Heart right ventricle (tissue), 16 donors: ENCODE measurements at regions not wholly inside any gene's neighbourhood (a gene's known extent, or its start where the extent isn't known, plus 50 kb on each side); places are given as distances from the start of the nearest gene placed in this dataset.

Experiments used
- ATAC-seq, 8 donors: fragments of 200-7000 bp; cut with Tn5 transposase; one replicate each; pipeline ENCODE4 v1.9.1; 2020; ENCODE audit warnings: mild to moderate bottlenecking in 8 of 8, moderate library complexity in 8 of 8, moderate number of reproducible peaks in 1 of 8
- DNase-seq, 2 donors: peaks; one replicate each; pipeline ENCODE4 v3.0.0-alpha.2; 2020
- H3K27ac ChIP-seq, 10 donors: fragments of 200-600 bp; sonication (generic) in 2 of 10; one replicate each; pipeline versions ENCODE4 v1.5.0 to v1.8.0; 2020 to 2022; ENCODE audit warnings: mild to moderate bottlenecking in 3 of 10
- H3K27me3 ChIP-seq, 7 donors: fragments of 200-600 bp; one replicate each; pipeline ENCODE4 v1.8.0; 2021 to 2022; ENCODE audit warnings: mild to moderate bottlenecking in 2 of 7
- H3K36me3 ChIP-seq, 9 donors: fragments of 200-600 bp; sonication (generic) in 1 of 9; one replicate each; pipeline versions ENCODE4 v1.5.0 to v1.8.0; 2020 to 2022; ENCODE audit warnings: mild to moderate bottlenecking in 2 of 9
- H3K4me1 ChIP-seq, 9 donors: fragments of 200-600 bp; sonication (generic) in 1 of 9; one replicate each; pipeline versions ENCODE4 v1.5.0 to v1.8.0; 2020 to 2022; ENCODE audit warnings: mild to moderate bottlenecking in 4 of 9
- H3K4me3 ChIP-seq, 10 donors: fragments of 200-600 bp; sonication (generic) in 2 of 10; one replicate each; pipeline versions ENCODE4 v1.5.0 to v1.8.0; 2020 to 2022; ENCODE audit warnings: mild to moderate bottlenecking in 7 of 10, moderate library complexity in 2 of 10
- H3K9me3 ChIP-seq, 11 donors: fragments of 200-600 bp in 10 of 11; sonication (generic) in 2 of 11; one replicate each; pipeline versions ENCODE4 v1.5.0 to v1.8.0; 2013 to 2022; ENCODE audit warnings: mild to moderate bottlenecking in 2 of 11, control low read depth in 1 of 11, moderate library complexity in 1 of 11
- CTCF ChIP-seq, 9 donors: fragments of 200-600 bp; sonication (generic) in 2 of 9; IDR thresholded peaks; one replicate each; pipeline versions ENCODE4 v1.5.0 to v1.8.0; 2021 to 2022; ENCODE audit warnings: antibody characterized with exemption in 9 of 9, mild to moderate bottlenecking in 5 of 9, moderate library complexity in 1 of 9
- WGBS, 2 donors: extraction: QIAGEN DNeasy Blood & Tissue Kit; methylation state at CpG; one replicate each; pipeline ENCODE4 v1.1.7; 2013; ENCODE audit warnings: inconsistent platforms in 1 of 2; 5-methylcytosine and 5-hydroxymethylcytosine counted together
- intact Hi-C, 10 donors: fragments of 100-400 bp; cut with DNase I; formaldehyde crosslinking; loops; one replicate each; pipeline versions ENCODE4 v1.11.1 to v1.14.2; 2022
- donor health status: Arrhythmogenic right ventricular cardiomyopathy.
- donor health status: ischemic (EF 13 %, LVEDD 7.1; RV severe dilation, severe dysfunction).
- donor health status: healthy with polysubstance abuse.
- donor health status: DM: no; HTN: yes; CAD: no.
- donor health status: DM: no; HTN: no; CAD: no.
- donor health status: ischemic (EF 25% LVEDD 6.9; RV normal size, moderate dysfunction).
- donor health status: ischemic (EF 25% LVEDD 5.7; RV mildly dilated, moderate dysfunction).
- donor health status: healthy.
- donor health status: DM: yes; HTN: yes; CAD: no.
- donor health status: Ischemic cardiomyopathy.
- donor health status: ischemic (EF 35%, LVEDD 5.7; RV mildly dilated, moderate dysfunction).
- donor health status: nonischemic (EF 11% LVEDD 7.7; RV severe dilation, severe dysfunction).
- donor health status: DM: yes; HTN: yes; CAD: no.
- donor health status: PGD.
- donor health status: ischemic (EF 29% LVEDD 5.4; RV normal size, mild dysfunction).
- donor health status: nonischemic (EF 23%, LVEDD 6.1; RV moderate dilation, normal function).

GRCh38 chr4:112894951-112895350, 154.5 kb upstream of the ANK2 start:
- Histone ChIP-seq H3K36me3 (no peaks in the 10 kb centered on the region), H3K27ac (no peak overlapping the region), H3K9me3 (no peaks in the 10 kb centered on the region), H3K27me3 (no peaks in the 10 kb centered on the region), H3K4me3 (no peak overlapping the region), H3K4me1 (peaks cover 0 to 5% (median 0%) of the 10 kb centered on the region in 9 donors)
- DNase-seq (no peak), ATAC-seq (no peak)
- intact Hi-C loops = no loop called here
- TF ChIP-seq CTCF (IDR thresholded peaks at IDR 0.05) = no peak
- 67 to 86% methylated on average over 1 of the region's 1 CpG for WGBS, 2 donors

GRCh38 chr4:112895811-112896608, 153.4 kb upstream of the ANK2 start:
- DNase-seq = no peak
- intact Hi-C loops = no loop called here
- H3K4me3 ChIP-seq = no peak overlapping the region
- peaks cover 0 to 5% (median 0%) of the 10 kb centered on the region in 9 donors for H3K4me1 ChIP-seq
- no peak for TF ChIP-seq CTCF (IDR thresholded peaks at IDR 0.05)
- H3K36me3 ChIP-seq = no peaks in the 10 kb centered on the region
- 66 to 85% methylated on average over 4 of the region's 4 CpGs for WGBS, 2 donors
- peak overlapping the region in 2 of 10 donors; percentile 20 to 23 for H3K27ac ChIP-seq
- H3K27me3 ChIP-seq = no peaks in the 10 kb centered on the region
- ATAC-seq = peak in 4 of 8 donors; percentile 25 to 38 (median 30)
- H3K9me3 ChIP-seq = no peaks in the 10 kb centered on the region

- Histone ChIP-seq H3K27me3 (no peaks in the 10 kb centered on the region), H3K27ac (peak overlapping the region in 2 of 10 donors; percentile 20 to 23), H3K9me3 (no peaks in the 10 kb centered on the region), H3K4me3 (no peak overlapping the region), H3K36me3 (no peaks in the 10 kb centered on the region), H3K4me1 (peaks cover 0 to 5% (median 0%) of the 10 kb centered on the region in 9 donors)
- TF ChIP-seq CTCF (IDR thresholded peaks at IDR 0.05) = no peak
- intact Hi-C loops = no loop called here
- no peak for ATAC-seq
- WGBS, 2 donors = 62 to 68% methylated on average over 9 of the region's 9 CpGs
- DNase-seq = no peak
These were observed 152.8 kb upstream of the ANK2 start for GRCh38 chr4:112896609-112897190.

- no peak overlapping the region for H3K4me3 ChIP-seq
- intact Hi-C loops = no loop called here
- no peak for TF ChIP-seq CTCF (IDR thresholded peaks at IDR 0.05)
- no peaks in the 10 kb centered on the region for H3K9me3 ChIP-seq
- no peaks in the 10 kb centered on the region for H3K36me3 ChIP-seq
- WGBS, 2 donors = 34 to 45% methylated on average over 2 of the region's 2 CpGs
- no peak for DNase-seq
- H3K27ac ChIP-seq = no peak overlapping the region
- no peak for ATAC-seq
- peaks cover 0 to 5% (median 0%) of the 10 kb centered on the region in 9 donors for H3K4me1 ChIP-seq
- H3K27me3 ChIP-seq = no peaks in the 10 kb centered on the region
These were observed 151.9 kb upstream of the ANK2 start for GRCh38 chr4:112897543-112897942.
